DND-41 (cell line): ENCODE measurements at regions not wholly inside any gene's neighbourhood (a gene's known extent, or its start where the extent isn't known, plus 50 kb on each side); places are given as distances from the start of the nearest gene placed in this dataset.
"Not testable (repeated sequence)": the region's sequence is repeated elsewhere in the genome, so short reads cannot be mapped to it uniquely, and the experiment has no call there.

Experiments
- ATAC-seq: fragments of 200-7000 bp; cut with Tn5 transposase; 3 replicates; pipeline ENCODE4 v1.9.1; 2021; ENCODE audit warnings: low read depth; ENCODE audit not compliant: insufficient read depth
- DNase-seq: peaks from one replicate; pipeline ENCODE4 v3.0.0-alpha.2; 2020
- H2AFZ ChIP-seq: 2 replicates; pipeline ENCODE4 v1.6.0; 2012; ENCODE audit warnings: low read depth, low read length
- H3K27ac ChIP-seq: 2 replicates; pipeline ENCODE4 v1.5.1; 2012; ENCODE audit warnings: low read length, inconsistent platforms
- H3K27me3 ChIP-seq: fragments of 200-600 bp; sonication (generic); 2 replicates; pipeline ENCODE4 v1.6.0; 2012; ENCODE audit warnings: low read length, mild to moderate bottlenecking, inconsistent platforms; ENCODE audit not compliant: insufficient read depth, poor library complexity
- H3K36me3 ChIP-seq: 2 replicates; pipeline ENCODE4 v1.5.1; 2012; ENCODE audit warnings: low read length, inconsistent platforms; ENCODE audit not compliant: insufficient read depth
- H3K4me1 ChIP-seq: 2 replicates; pipeline ENCODE4 v1.5.1; 2012; ENCODE audit warnings: mild to moderate bottlenecking, low read length; ENCODE audit not compliant: insufficient read depth
- H3K4me2 ChIP-seq: 2 replicates; pipeline ENCODE4 v1.6.0; 2012; ENCODE audit warnings: mild to moderate bottlenecking, moderate library complexity, low read length, inconsistent platforms; ENCODE audit not compliant: insufficient read depth
- H3K4me3 ChIP-seq, 2 experiments: fragments of 200-600 bp in 1 of 2; shearing (Covaris generic) in 1 of 2; 2 replicates each; pipeline ENCODE4 v1.5.1; 2012 to 2016; ENCODE audit warnings: inconsistent platforms in 2 of 2, low read length in 2 of 2, mild to moderate bottlenecking in 2 of 2, low read depth in 1 of 2, moderate library complexity in 1 of 2
- H3K79me2 ChIP-seq: 2 replicates; pipeline ENCODE4 v1.6.0; 2012; ENCODE audit warnings: low read length, inconsistent platforms; ENCODE audit not compliant: insufficient read depth
- H3K9ac ChIP-seq: 2 replicates; pipeline ENCODE4 v1.6.0; 2012; ENCODE audit warnings: low read depth, mild to moderate bottlenecking, inconsistent platforms, low read length, moderate library complexity
- H3K9me3 ChIP-seq: 2 replicates; pipeline ENCODE4 v1.5.1; 2012; ENCODE audit warnings: low read length, moderate library complexity, mild to moderate bottlenecking, inconsistent platforms; ENCODE audit not compliant: insufficient read depth, severe bottlenecking
- H4K20me1 ChIP-seq: 2 replicates; pipeline ENCODE4 v1.6.0; 2012; ENCODE audit warnings: low read length; ENCODE audit not compliant: insufficient read depth
- CTCF ChIP-seq: IDR thresholded peaks from 2 replicates; pipeline ENCODE4 v1.5.1; 2012; ENCODE audit warnings: borderline replicate concordance, low read length, moderate library complexity, mild to moderate bottlenecking; ENCODE audit not compliant: poor library complexity, severe bottlenecking; ENCODE audit errors: extremely low read depth
- EZH2 ChIP-seq: IDR thresholded peaks from 3 replicates; pipeline ENCODE4 v1.6.1; 2012; ENCODE audit warnings: borderline replicate concordance, low read depth, mild to moderate bottlenecking, moderate library complexity, low read length, inconsistent platforms; ENCODE audit not compliant: severe bottlenecking

DNA sequence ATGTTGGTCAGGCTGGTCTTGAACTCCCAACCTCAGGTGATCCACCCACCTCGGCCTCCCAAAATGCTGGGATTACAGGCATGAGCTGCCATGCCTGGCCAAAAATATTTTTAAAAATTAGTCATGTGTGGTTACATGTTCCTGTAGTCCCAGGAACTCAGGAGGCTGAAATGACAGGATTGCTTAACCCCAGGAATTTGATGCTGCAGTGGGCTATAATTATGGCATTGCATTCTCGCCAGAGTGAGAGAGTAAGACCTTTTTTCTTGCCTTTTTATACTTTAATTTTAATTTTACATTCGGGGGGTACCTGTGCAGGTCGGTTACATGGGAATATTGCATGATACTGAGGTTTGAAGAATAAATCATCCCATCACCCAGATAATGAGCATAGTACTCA lies 86.6 kb upstream of the ZNF92 start:
- no peak overlapping the region for H3K27ac ChIP-seq
- ATAC-seq (no peak), DNase-seq (no peak)
- TF ChIP-seq EZH2 (no peak), CTCF (no peak)
- H3K4me2 ChIP-seq = no peak overlapping the region
- H3K36me3 ChIP-seq = no peaks in the 10 kb centered on the region
- no peaks in the 10 kb centered on the region for H3K27me3 ChIP-seq
- H3K4me1 ChIP-seq = no peaks in the 10 kb centered on the region
- no peaks in the 10 kb centered on the region for H4K20me1 ChIP-seq
- no peak overlapping the region for H2AFZ ChIP-seq
- H3K4me3 ChIP-seq = no peak overlapping the region
- no peaks in the 10 kb centered on the region for H3K9me3 ChIP-seq
- no peak overlapping the region for H3K9ac ChIP-seq
- no peaks in the 10 kb centered on the region for H3K79me2 ChIP-seq

DNA sequence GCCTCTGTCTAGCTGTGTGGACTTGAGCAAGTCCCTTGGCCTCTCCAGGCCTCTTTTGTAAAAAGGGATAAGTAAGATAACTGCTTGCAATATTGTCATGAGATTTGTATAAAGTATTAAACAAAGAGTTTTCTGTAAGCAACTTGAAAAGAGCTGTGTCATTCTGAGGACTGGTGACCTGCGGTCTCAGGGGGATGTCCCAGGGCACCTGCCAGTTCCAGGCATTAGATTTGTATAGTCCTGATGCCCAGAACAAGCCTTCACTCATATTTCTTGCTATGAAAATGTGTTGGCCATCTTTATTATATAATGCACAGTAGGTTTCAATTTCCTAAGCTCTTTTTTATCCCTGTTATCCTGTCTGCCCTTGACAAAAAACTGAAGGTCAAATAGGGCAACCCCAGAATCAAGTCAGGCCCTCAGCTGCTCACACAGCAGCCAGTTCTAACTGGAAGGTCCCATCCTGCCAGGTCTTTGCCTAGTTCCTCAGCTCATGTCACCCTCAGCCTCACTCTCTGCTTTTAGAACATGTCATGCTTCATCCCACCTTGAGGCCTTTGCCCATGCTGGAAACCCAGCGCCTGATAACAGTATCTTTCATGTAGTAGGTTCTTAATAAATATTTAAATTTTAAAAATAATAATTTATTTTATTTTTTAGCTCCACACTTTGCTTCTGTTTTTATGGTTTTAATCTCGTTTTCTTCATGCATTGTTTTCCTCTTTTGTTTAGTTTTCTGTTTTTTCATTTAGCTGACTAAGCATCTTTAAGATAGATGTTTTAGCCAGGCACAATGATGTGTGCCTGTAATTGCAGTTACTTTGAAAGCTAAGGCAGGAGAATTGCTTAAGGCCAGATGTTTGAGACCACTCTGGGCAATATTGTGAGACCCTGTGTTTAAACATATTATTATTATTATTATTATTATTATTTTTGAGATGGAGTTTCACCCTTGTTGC lies 87.5 kb upstream of the ZNF92 start:
- no peaks in the 10 kb centered on the region for H3K79me2 ChIP-seq

GRCh38 chr7:65285241-65285640 lies 88.4 kb upstream of the ZNF92 start:
- H3K9ac ChIP-seq, H2AFZ ChIP-seq, H3K4me3 ChIP-seq, DNase-seq, H3K79me2 ChIP-seq, H3K27me3 ChIP-seq, H3K9me3 ChIP-seq, H4K20me1 ChIP-seq, H3K36me3 ChIP-seq, H3K4me1 ChIP-seq, H3K27ac ChIP-seq, H3K4me2 ChIP-seq, ATAC-seq: not testable (repeated sequence)

More for the DNA sequence above, 87.5 kb upstream of the ZNF92 start:
- no peak overlapping the region for H3K4me3 ChIP-seq
- no peak overlapping the region for H2AFZ ChIP-seq
- no peaks in the 10 kb centered on the region for H3K4me1 ChIP-seq
- H4K20me1 ChIP-seq = no peaks in the 10 kb centered on the region
- TF ChIP-seq CTCF (no peak), EZH2 (no peak)
- DNase-seq (no peak), ATAC-seq (no peak)
- H3K27ac ChIP-seq = no peak overlapping the region
- no peaks in the 10 kb centered on the region for H3K9me3 ChIP-seq
- no peaks in the 10 kb centered on the region for H3K36me3 ChIP-seq
- H3K27me3 ChIP-seq = no peaks in the 10 kb centered on the region
- H3K4me2 ChIP-seq = no peak overlapping the region
- no peak overlapping the region for H3K9ac ChIP-seq

DNA sequence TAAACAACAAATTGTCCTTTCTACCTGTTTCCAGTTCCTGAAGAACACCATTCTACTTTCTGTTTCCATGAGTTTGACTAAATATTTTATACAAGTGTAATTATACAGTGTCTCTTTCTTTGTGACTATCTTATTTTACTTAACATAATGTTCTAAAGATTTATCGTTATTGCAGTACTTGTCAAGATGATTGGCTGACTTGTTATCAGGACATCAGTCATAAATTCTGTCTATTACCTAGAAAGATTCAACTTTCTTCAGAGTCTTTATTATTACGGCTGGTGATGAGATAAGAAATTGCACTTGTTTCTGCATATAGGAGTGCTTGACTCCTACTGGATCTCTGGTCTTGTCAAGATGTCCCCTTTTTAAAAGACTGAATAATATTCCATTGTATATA lies 93.9 kb upstream of the ZNF92 start:
- no peak for ATAC-seq
- TF ChIP-seq CTCF = no peak
- no peak for TF ChIP-seq EZH2
- H3K9me3 ChIP-seq = peaks cover 2% of the 10 kb centered on the region

More for the DNA sequence above, 93.9 kb upstream of the ZNF92 start:
- no peak overlapping the region for H2AFZ ChIP-seq
- no peak overlapping the region for H3K4me2 ChIP-seq
- no peaks in the 10 kb centered on the region for H3K79me2 ChIP-seq
- H3K4me1 ChIP-seq = no peaks in the 10 kb centered on the region
- H3K9ac ChIP-seq = no peak overlapping the region
- H3K4me3 ChIP-seq = no peak overlapping the region
- no peak overlapping the region for H3K27ac ChIP-seq
- H3K27me3 ChIP-seq = no peaks in the 10 kb centered on the region
- H4K20me1 ChIP-seq = no peaks in the 10 kb centered on the region
- no peak for DNase-seq
- no peaks in the 10 kb centered on the region for H3K36me3 ChIP-seq
